Body of pancreas (tissue), 4 donors: ENCODE measurements at regions not wholly inside any gene's neighbourhood (a gene's known extent, or its start where the extent isn't known, plus 50 kb on each side); places are given as distances from the start of the nearest gene placed in this dataset.

Source experiments
- CTCF ChIP-seq, 7 experiments: fragments of 450-650 bp in 4 of 7; fragments of 200-600 bp in 3 of 7; sonication (generic) in 3 of 7; IDR thresholded peaks; one replicate each; pipeline ENCODE4 v1.5.1; 2016 to 2019; ENCODE audit warnings: antibody characterized with exemption in 7 of 7
- POLR2A ChIP-seq, 3 donors: fragments of 450-650 bp; IDR thresholded peaks; one replicate each; pipeline ENCODE4 v1.6.1; 2016; ENCODE audit warnings: antibody characterized with exemption in 3 of 3, mild to moderate bottlenecking in 2 of 3

GRCh38 chr13:44819772-44820171 lies 169.5 kb downstream of the NUFIP1 start:
- no peak for TF ChIP-seq CTCF (IDR thresholded peaks at IDR 0.05)
- TF ChIP-seq POLR2A (IDR thresholded peaks at IDR 0.05) = no peak
